GM23338 (cell line): ENCODE measurements at regions not wholly inside any gene's neighbourhood (a gene's known extent, or its start where the extent isn't known, plus 50 kb on each side); places are given as distances from the start of the nearest gene placed in this dataset.

Experiments
- ATAC-seq: fragments of 200-7000 bp; cut with Tn5 transposase; 3 replicates; pipeline ENCODE4 v1.9.1; 2020
- DNase-seq: peaks from one replicate; pipeline ENCODE4 v3.0.0-alpha.2; 2015; ENCODE audit warnings: low spot score
- H2AFZ ChIP-seq: fragments of 200-600 bp; sonication (generic); 2 replicates; pipeline ENCODE4 v1.8.0; 2016; ENCODE audit warnings: antibody characterized with exemption, mild to moderate bottlenecking, moderate library complexity
- H3F3A ChIP-seq: fragments of 200-600 bp; sonication (generic); replicated peaks from 2 replicates; pipeline ENCODE4 v1.8.0; 2017; ENCODE audit warnings: antibody characterized with exemption, mixed run types, low read depth
- H3K27ac ChIP-seq: fragments of 200-600 bp; sonication (generic); 2 replicates; pipeline ENCODE4 v1.6.1; 2016; ENCODE audit warnings: low read depth
- H3K27me3 ChIP-seq: fragments of 200-600 bp; sonication (generic); 2 replicates; pipeline ENCODE4 v1.8.0; 2016; ENCODE audit warnings: mild to moderate bottlenecking, mixed run types, moderate library complexity; ENCODE audit not compliant: insufficient read depth
- H3K36me3 ChIP-seq: fragments of 200-600 bp; sonication (generic); 2 replicates; pipeline ENCODE4 v1.8.0; 2016; ENCODE audit warnings: mild to moderate bottlenecking; ENCODE audit not compliant: insufficient read depth
- H3K4me1 ChIP-seq: fragments of 200-600 bp; sonication (generic); 2 replicates; pipeline ENCODE4 v1.8.0; 2016; ENCODE audit warnings: mild to moderate bottlenecking, moderate library complexity; ENCODE audit not compliant: insufficient read depth
- H3K4me2 ChIP-seq: fragments of 200-600 bp; sonication (generic); 2 replicates; pipeline ENCODE4 v1.7.1; 2017; ENCODE audit warnings: mixed run types
- H3K4me3 ChIP-seq: fragments of 200-600 bp; sonication (generic); 2 replicates; pipeline ENCODE4 v1.6.1; 2016; ENCODE audit warnings: mixed run types
- H3K79me2 ChIP-seq: fragments of 200-600 bp; sonication (generic); replicated peaks from 2 replicates; pipeline ENCODE4 v1.8.0; 2017; ENCODE audit warnings: mild to moderate bottlenecking; ENCODE audit not compliant: insufficient read depth
- H3K9me2 ChIP-seq: fragments of 200-600 bp; sonication (generic); 2 replicates; pipeline ENCODE4 v1.8.0; 2017; ENCODE audit not compliant: insufficient read depth
- H4K20me1 ChIP-seq: fragments of 200-600 bp; sonication (generic); replicated peaks from 2 replicates; pipeline ENCODE4 v1.8.0; 2017; ENCODE audit warnings: mild to moderate bottlenecking; ENCODE audit not compliant: insufficient read depth
- H3K27ac Mint-ChIP-seq: 2 replicates; pipeline ENCODE4 v1.8.0; 2020; ENCODE audit warnings: inconsistent platforms, mild to moderate bottlenecking, moderate library complexity, mixed read lengths
- H3K27me3 Mint-ChIP-seq: 3 replicates; pipeline ENCODE4 v1.8.0; 2022; ENCODE audit warnings: low read depth, mild to moderate bottlenecking, moderate library complexity, mixed read lengths, inconsistent platforms; ENCODE audit not compliant: insufficient read depth, poor library complexity
- H3K36me3 Mint-ChIP-seq: 3 replicates; pipeline ENCODE4 v1.8.0; 2021; ENCODE audit warnings: low read depth, mild to moderate bottlenecking, inconsistent platforms, moderate library complexity, mixed read lengths
- H3K4me1 Mint-ChIP-seq: 3 replicates; pipeline ENCODE4 v1.8.0; 2020; ENCODE audit warnings: mild to moderate bottlenecking, inconsistent platforms, mixed read lengths
- H3K4me3 Mint-ChIP-seq: 3 replicates; pipeline ENCODE4 v1.8.0; 2021; ENCODE audit warnings: moderate library complexity, mild to moderate bottlenecking, inconsistent platforms, mixed read lengths
- H3K9me3 Mint-ChIP-seq: 3 replicates; pipeline ENCODE4 v1.8.0; 2020; ENCODE audit warnings: moderate library complexity, mild to moderate bottlenecking, inconsistent platforms, mixed read lengths
- CREB1 ChIP-seq: fragments of 250-450 bp; sonication (Bioruptor Pico); IDR thresholded peaks from 2 replicates; pipeline ENCODE4 v1.5.0; 2020; ENCODE audit warnings: low read depth, mild to moderate bottlenecking, moderate library complexity
- CTCF ChIP-seq, 2 experiments: fragments of 200-600 bp in 1 of 2; sonication (generic) in 1 of 2; conservative IDR thresholded peaks; 2 replicates each; pipeline versions ENCODE4 v1.5.1 to v1.6.1; 2016 to 2017; ENCODE audit warnings: antibody characterized with exemption in 2 of 2, low read depth in 2 of 2, mild to moderate bottlenecking in 2 of 2, moderate library complexity in 1 of 2
- ETS1 ChIP-seq: IDR thresholded peaks from 2 replicates; pipeline ENCODE4 v1.6.1; 2016; ENCODE audit warnings: antibody characterized with exemption
- EZH2phosphoT487 ChIP-seq: fragments of 200-600 bp; sonication (generic); IDR thresholded peaks from one replicate; pipeline ENCODE4 v1.8.1; 2018; ENCODE audit warnings: antibody characterized with exemption; ENCODE audit not compliant: unreplicated experiment
- NANOG ChIP-seq: IDR thresholded peaks from 2 replicates; pipeline ENCODE4 v1.6.1; 2016; ENCODE audit warnings: antibody characterized with exemption, borderline replicate concordance
- POLR2AphosphoS5 ChIP-seq: IDR thresholded peaks from 2 replicates; pipeline ENCODE4 v1.6.1; 2016; ENCODE audit warnings: antibody characterized with exemption, low read depth
- REST ChIP-seq: IDR thresholded peaks from one replicate; pipeline ENCODE4 v1.6.1; 2018; ENCODE audit warnings: antibody characterized with exemption; ENCODE audit not compliant: unreplicated experiment
- STAT1 ChIP-seq: IDR thresholded peaks from one replicate; pipeline ENCODE4 v1.6.1; 2016; ENCODE audit warnings: antibody characterized with exemption; ENCODE audit not compliant: unreplicated experiment
- ZNF114 ChIP-seq: fragments of 250-450 bp; sonication (Bioruptor Pico); IDR thresholded peaks from 2 replicates; pipeline ENCODE4 v1.5.0; 2020; ENCODE audit warnings: mild to moderate bottlenecking, moderate library complexity
- ZNF331 ChIP-seq: fragments of 250-450 bp; sonication (Bioruptor Pico); IDR thresholded peaks from 2 replicates; pipeline ENCODE4 v1.5.0; 2020; ENCODE audit warnings: low read depth, mild to moderate bottlenecking, moderate library complexity
- TF ChIP-seq, protein P1 (sequence below): fragments of 250-450 bp; sonication (Bioruptor Pico); IDR thresholded peaks from 2 replicates; pipeline ENCODE4 v1.5.0; 2020; ENCODE audit warnings: mild to moderate bottlenecking, moderate library complexity

GRCh38 chr1:82160036-82160435 lies 359.3 kb downstream of the ADGRL2 start:
- H3K4me1 Mint-ChIP-seq: no peaks in the 10 kb centered on the region; the same call in 2 of the 3 replicates
- no peak overlapping the region for H3K4me3 ChIP-seq
- H3K36me3 Mint-ChIP-seq: no peaks in the 10 kb centered on the region
- no peaks in the 10 kb centered on the region for H3K9me2 ChIP-seq
- no peaks in the 10 kb centered on the region; the same call in 1 of the 2 replicates for H4K20me1 ChIP-seq
- peak overlapping the region; percentile 5; the same call in 1 of the 2 replicates for H2AFZ ChIP-seq
- H3K79me2 ChIP-seq: no peaks in the 10 kb centered on the region
- H3K27me3 Mint-ChIP-seq: peaks cover 9% of the 10 kb centered on the region
- H3K27ac ChIP-seq: no peak overlapping the region
- H3K4me3 Mint-ChIP-seq: no peak overlapping the region
- no peak overlapping the region for H3K4me2 ChIP-seq
- H3K4me1 ChIP-seq: peaks cover 2% of the 10 kb centered on the region; the same call in 1 of the 2 replicates
- H3F3A ChIP-seq: no peaks in the 10 kb centered on the region
- DNase-seq (no peak), ATAC-seq (no peak)
- no peak overlapping the region for H3K27ac Mint-ChIP-seq
- H3K27me3 ChIP-seq: peaks cover 20% of the 10 kb centered on the region
- TF ChIP-seq CTCF (conservative IDR thresholded peaks at IDR 0.05; ENCODE audit: low read depth in 2 of 2) (no peak), ZNF114 (CRISPR knock-in tag) (no peak), ETS1 (no peak), POLR2AphosphoS5 (no peak), EZH2phosphoT487 (no peak), CREB1 (CRISPR knock-in tag) (no peak), ZNF331 (CRISPR knock-in tag) (no peak), STAT1 (no peak), REST (no peak), NANOG (no peak)
- TF ChIP-seq, protein P1, sequence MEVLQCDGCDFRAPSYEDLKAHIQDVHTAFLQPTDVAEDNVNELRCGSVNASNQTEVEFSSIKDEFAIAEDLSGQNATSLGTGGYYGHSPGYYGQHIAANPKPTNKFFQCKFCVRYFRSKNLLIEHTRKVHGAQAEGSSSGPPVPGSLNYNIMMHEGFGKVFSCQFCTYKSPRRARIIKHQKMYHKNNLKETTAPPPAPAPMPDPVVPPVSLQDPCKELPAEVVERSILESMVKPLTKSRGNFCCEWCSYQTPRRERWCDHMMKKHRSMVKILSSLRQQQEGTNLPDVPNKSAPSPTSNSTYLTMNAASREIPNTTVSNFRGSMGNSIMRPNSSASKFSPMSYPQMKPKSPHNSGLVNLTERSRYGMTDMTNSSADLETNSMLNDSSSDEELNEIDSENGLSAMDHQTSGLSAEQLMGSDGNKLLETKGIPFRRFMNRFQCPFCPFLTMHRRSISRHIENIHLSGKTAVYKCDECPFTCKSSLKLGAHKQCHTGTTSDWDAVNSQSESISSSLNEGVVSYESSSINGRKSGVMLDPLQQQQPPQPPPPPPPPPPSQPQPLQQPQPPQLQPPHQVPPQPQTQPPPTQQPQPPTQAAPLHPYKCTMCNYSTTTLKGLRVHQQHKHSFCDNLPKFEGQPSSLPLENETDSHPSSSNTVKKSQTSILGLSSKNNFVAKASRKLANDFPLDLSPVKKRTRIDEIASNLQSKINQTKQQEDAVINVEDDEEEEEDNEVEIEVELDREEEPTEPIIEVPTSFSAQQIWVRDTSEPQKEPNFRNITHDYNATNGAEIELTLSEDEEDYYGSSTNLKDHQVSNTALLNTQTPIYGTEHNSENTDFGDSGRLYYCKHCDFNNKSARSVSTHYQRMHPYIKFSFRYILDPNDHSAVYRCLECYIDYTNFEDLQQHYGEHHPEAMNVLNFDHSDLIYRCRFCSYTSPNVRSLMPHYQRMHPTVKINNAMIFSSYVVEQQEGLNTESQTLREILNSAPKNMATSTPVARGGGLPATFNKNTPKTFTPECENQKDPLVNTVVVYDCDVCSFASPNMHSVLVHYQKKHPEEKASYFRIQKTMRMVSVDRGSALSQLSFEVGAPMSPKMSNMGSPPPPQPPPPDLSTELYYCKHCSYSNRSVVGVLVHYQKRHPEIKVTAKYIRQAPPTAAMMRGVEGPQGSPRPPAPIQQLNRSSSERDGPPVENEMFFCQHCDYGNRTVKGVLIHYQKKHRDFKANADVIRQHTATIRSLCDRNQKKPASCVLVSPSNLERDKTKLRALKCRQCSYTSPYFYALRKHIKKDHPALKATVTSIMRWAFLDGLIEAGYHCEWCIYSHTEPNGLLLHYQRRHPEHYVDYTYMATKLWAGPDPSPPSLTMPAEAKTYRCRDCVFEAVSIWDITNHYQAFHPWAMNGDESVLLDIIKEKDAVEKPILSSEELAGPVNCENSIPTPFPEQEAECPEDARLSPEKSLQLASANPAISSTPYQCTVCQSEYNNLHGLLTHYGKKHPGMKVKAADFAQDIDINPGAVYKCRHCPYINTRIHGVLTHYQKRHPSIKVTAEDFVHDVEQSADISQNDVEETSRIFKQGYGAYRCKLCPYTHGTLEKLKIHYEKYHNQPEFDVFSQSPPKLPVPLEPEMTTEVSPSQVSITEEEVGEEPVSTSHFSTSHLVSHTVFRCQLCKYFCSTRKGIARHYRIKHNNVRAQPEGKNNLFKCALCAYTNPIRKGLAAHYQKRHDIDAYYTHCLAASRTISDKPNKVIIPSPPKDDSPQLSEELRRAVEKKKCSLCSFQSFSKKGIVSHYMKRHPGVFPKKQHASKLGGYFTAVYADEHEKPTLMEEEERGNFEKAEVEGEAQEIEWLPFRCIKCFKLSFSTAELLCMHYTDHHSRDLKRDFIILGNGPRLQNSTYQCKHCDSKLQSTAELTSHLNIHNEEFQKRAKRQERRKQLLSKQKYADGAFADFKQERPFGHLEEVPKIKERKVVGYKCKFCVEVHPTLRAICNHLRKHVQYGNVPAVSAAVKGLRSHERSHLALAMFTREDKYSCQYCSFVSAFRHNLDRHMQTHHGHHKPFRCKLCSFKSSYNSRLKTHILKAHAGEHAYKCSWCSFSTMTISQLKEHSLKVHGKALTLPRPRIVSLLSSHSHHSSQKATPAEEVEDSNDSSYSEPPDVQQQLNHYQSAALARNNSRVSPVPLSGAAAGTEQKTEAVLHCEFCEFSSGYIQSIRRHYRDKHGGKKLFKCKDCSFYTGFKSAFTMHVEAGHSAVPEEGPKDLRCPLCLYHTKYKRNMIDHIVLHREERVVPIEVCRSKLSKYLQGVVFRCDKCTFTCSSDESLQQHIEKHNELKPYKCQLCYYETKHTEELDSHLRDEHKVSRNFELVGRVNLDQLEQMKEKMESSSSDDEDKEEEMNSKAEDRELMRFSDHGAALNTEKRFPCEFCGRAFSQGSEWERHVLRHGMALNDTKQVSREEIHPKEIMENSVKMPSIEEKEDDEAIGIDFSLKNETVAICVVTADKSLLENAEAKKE: no peak
- H3K9me3 Mint-ChIP-seq: no peaks in the 10 kb centered on the region
- no peaks in the 10 kb centered on the region for H3K36me3 ChIP-seq
